ENCODE measurements at regions not wholly inside any gene's neighbourhood (a gene's known extent, or its start where the extent isn't known, plus 50 kb on each side); places are given as distances from the start of the nearest gene placed in this dataset.
"Not testable (repeated sequence)": the region's sequence is repeated elsewhere in the genome, so short reads cannot be mapped to it uniquely, and the experiment has no call there.

- no peak for DNase-seq
These were observed 78.5 kb upstream of the RNU6-1 start for GRCh38 chr15:67918205-67918861.

DNA sequence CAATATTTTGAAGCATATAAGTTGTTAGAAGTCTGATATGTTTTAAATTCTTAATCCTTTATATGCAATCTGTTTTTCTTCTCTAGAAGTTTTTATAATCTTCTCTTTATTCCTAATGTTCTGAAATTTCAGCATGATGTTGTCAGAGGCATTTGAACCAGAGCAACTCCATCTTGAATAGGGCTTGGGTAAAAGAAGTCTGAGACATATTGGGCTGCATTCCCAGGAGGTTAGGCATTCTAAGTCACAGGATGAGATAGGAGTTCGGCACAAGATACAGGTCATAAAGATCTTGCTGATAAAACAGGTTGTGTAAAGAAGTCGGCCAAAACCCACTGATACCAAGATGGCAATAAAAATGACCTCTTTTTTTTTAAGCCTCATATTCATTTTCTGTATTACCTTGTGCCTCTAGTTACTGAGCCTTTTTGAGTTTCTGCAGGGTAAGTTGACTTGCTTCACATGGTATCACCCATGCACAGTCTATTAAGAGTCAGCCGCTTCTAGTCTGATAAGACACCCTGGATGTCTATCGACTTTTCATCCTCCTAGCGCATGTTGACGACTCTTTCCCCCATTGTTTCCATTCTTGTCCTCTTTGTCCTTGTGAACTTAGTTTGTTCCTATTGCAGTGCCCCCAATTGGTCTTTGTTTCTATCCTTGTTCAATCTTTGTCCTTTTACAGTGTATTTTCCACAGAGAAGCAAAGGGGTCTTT is 80.8 kb upstream of the RNU6-1 start:
- no peak for DNase-seq

DNA sequence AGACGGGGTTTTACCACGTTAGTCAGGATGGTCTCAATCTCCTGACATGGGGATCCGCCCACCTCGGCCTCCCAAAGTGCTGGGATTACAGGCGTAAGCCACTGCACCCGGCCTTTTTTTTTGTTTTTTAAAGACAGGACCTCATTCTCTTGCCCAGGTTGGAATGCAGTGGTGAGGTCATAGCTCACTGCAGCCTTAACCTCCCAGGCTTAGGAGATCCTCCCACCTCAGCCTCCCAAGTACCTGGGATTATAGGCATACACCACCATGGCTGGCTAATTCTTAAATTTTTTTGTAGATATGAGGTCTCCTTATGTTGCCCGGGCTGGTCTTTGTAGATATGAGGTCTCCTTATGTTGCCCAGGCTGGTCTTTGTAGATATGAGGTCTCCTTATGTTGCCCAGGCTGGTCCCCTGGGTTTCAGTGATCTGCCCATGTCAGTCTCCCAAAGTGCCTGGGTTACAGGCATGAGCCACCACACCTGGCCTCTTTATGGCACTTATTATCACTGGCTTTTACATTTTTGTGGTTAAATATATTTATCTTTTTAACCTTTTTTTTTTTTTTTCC is 82.3 kb upstream of the RNU6-1 start:
- no peak for DNase-seq

GRCh38 chr15:67922971-67923945 is 83.4 kb upstream of the RNU6-1 start:
- DNase-seq: peak in 1 of 3 donors; percentile 31

DNA sequence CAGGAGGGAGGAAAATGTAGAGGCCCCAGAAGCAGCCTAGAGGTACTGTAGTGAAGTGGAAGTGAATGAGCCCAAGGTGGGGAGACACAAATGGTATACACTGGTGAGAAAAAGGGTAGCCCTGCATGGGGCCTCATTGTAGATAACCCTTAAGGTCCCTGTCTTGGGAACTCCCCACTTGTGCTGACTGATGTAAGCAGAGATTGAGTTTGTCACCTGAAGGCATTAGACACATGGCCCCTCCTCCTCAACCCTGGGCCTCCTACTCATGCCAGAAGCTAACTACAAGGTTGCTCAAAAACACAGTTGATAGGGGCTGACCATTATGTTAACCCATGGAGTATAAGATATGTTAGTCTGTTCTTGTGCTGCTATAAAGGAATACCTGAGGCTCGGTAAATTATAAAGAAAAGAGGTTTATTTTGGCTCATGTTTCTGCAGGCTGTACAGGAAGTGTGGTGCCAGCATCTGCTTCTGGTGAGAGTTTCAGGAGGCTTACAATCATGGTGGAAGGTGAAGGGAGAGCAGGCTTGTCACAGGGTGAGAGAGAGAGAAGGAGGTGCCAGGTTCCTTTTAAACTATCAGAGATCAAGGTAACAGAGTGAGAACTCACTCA is 84.6 kb upstream of the RNU6-1 start:
- no peak for DNase-seq

GRCh38 chr15:67925182-67925581 is 85.3 kb upstream of the RNU6-1 start:
- DNase-seq: no peak

DNA sequence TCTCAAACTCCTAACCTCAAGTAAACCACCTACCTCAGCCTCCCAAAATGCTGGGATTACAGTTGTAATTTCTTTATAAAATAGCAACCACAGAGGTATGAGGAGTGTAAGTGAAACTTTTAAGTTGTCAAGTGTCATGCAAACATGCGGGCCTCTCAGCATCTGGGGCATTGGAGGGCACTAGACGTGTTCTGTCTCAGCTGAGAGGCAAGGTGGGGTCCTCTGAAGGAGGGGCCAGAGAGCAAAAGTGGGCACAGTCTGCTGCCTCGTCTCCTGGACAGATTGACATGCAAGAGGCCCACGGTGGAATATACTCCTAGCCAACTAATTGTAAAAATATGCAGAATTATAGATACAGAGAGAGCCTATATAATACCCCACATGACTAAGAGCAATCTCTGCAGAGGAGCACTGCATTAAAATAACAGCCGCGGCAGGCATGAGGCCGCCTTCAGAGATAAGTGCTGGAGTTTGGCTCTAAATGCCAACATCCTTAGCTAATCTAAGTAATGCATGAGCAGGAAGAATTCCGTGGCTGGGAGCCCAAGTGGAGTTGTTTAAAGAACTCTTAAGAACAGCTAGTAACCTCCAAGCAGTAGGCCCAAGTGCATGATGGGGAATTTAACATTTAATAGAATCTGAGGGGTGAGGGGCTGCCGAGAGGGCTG is 87.8 kb upstream of the RNU6-1 start:
- peak in 2 of 3 donors; percentile 68 to 88 for DNase-seq

DNA sequence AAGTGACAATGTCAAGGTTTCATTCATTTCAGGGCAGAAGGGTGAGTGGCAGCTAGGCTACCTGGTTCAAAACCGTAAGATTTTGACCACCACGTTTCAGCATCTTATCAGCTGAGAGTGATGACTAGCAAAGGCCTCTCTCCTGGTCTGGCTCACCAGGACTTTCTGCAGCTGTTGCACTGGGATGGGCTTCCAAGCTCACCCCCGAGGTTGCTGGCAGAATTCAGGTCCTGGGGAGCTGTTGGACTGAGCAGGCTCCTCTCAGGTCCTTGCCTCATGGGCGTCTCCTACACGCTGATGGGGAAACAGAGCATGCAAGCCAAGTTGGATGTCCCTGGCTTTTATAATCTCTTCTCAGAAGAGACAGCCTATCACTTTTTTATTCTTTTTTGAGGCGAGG is 88.8 kb upstream of the RNU6-1 start:
- no peak for DNase-seq

DNA sequence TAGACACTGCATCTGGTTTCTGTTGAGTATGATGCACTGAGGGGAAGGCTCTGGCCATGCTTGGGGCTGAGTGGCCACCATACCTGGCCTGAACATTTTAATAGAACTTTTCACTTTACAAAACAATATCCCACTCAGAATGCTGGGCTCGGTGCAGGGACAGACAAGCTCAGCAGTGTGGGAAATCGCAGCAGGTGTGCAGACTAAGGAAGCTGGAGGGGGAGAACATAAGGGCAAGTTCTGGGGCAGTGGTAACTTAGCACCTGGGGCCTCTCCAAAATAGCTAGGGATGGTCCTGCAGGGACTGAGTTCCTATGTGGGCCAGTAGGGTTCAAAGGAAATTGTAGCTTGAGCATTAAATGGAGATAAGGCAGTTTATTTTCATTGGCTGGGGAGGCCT is 90.9 kb upstream of the RNU6-1 start:
- DNase-seq: no peak

- no peak for DNase-seq
These were observed 92.0 kb upstream of the RNU6-1 start for GRCh38 chr15:67931861-67932260.

DNA sequence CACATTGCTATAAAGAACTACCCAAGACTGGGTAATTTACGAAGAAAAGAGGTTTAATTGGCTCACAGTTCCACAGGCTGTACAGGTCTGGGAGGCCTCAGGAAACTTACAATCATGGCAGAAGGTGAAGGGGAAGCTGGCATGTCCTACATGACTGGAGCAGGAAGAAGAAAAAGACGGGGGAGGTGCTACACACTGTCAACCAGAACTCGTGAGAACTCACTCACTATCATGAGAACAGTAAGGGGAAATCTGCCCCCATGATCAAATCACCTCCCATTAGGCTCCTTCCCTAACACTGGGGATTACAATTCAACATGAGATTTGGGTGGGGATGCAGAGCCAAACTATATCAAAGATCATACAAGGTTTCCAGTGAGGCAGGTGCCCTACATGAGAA is 94.3 kb upstream of the RNU6-1 start:
- not testable (repeated sequence) for DNase-seq

DNA sequence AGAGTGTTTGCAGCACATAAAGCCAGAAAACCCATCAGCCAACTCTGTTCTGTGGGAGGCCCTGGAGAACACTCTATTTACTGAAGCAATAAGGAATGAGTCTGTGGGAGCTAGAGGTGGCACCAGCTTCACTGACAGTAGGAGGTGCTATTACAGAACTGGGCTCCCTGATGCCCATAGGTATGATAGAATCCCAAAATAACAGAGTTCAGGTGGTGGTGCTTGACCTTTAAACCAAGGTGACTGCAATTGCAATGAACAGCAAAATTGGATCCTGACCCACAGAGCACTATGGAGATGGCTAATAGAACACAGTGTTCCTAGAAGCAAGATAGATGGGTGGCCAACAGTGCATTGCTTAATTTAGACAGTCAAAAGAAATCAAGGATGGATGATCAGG is 95.4 kb upstream of the RNU6-1 start:
- no peak for DNase-seq

DNA sequence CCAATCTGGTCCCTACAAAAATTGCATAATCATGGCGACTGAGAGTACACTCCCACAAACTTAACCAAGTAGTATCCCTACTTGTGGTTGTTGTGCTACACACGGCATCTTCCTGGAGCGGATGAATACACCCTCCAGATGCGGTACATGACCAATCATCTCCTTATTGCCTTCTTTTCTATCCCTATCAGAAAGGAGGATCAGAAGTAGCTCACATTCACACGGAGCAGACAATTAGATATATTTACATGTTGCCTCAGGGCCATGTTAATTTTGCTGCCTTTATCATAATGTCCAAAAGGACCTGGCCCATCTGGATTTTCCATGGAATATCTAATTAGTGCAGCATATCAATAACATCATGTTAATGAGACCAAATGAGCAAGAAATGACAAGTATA is 96.4 kb upstream of the RNU6-1 start:
- no peak for DNase-seq

- DNase-seq: no peak
These were observed 97.4 kb upstream of the RNU6-1 start for GRCh38 chr15:67937153-67937761.

DNA sequence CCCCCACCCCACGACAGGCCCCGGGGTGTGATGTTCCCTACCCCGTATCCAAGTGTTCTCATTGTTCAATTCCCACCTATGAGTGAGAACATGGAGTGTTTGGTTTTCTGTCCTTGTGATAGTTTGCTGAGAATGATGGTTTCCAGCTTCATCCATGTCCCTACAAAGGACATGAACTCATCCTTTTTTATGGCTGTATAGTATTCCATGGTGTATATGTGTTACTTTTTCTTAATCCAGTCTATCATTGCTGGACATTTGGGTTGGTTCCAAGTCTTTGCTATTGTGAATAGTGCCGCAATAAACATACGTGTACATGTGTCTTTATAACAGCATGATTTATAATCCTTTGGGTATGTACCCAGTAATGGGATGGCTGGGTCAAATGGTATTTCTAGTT is 99.3 kb upstream of the RNU6-1 start:
- not testable (repeated sequence) for DNase-seq

GRCh38 chr15:67939588-67940323 is 99.9 kb upstream of the RNU6-1 start:
- not testable (repeated sequence) for DNase-seq

DNA sequence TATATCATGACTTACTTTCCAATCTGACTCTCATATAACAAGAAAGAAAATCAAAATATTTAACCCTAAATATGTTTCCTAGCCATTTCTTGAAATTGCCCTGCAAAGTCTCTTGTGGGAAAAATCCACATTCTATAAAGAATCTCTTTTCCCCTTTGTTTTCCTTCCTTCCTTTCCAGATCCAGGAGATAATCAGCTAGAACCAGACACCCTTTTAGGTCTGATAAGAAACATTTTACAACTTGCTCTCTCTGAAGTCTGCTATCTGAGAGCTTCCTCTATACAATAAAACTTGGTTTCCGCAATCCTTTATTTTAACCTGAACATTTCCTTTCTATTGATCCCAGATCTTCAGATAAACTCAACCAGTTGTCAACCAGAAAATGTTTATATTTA is 100.5 kb upstream of the RNU6-1 start:
- DNase-seq: no peak

DNA sequence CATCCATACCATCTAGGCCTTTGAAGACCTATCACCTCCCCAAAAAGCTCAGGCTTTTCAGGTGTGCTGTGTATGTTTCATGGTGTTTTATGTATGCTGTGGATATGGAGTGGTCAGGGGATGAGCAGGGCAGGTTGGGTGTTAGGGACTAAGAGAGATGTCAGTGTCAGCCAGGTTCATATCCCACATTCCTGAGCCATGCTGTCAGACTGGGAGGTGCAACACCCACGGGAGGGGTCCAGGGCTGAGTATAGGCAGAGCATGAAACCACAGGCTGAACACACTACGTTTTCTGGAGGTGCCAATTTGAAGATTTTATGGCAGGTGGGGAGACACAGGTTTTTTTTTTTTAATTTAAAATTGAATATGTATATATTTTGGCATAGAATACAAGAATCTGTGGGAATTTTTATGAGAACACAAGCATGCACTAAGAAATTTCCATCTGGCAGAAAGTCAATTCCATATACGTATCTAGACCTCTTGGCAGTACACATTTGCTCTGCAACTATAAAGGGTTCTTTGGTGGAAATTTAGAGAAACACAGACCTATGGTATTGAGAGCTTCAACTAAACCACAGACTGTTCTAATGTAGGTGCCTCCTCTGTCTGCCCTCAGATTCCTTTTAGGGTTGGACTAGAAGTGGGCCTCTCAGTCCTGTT is 101.9 kb upstream of the RNU6-1 start:
- DNase-seq: peak in 1 of 3 donors; percentile 53

DNA sequence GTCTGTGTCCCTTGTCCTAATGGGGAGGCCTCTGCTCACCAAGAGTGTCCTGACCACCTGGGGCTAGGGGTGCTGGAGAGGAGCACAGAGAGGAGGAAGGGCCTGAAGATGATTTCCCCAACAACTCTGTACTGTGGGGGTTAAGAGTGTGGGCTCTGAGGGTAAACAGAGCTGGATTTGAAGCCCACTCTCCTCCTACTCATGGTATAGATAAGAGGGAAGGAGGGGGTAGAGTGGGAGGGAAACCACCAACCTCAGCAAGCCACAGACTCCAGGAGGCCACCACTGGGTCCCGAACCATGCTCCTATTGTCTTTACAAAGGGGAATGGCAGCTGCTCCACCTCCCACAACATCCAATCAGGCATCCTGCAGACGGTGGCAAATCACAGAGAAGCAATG is 103.6 kb upstream of the RNU6-1 start:
- no peak for DNase-seq

Measured in muscle of back (tissue), 3 donors.